Glutamatergic neuron (in vitro differentiated cells): ENCODE measurements at regions not wholly inside any gene's neighbourhood (a gene's known extent, or its start where the extent isn't known, plus 50 kb on each side); places are given as distances from the start of the nearest gene placed in this dataset.

Experiments used
- DNase-seq: peaks from one replicate; pipeline ENCODE4 v3.0.0; 2022
- H3K27ac Mint-ChIP-seq: one replicate; pipeline ENCODE4 v1.8.0; 2020; ENCODE audit warnings: mild to moderate bottlenecking, mixed read lengths, inconsistent platforms; ENCODE audit not compliant: unreplicated experiment
- H3K27me3 Mint-ChIP-seq: one replicate; pipeline ENCODE4 v1.8.0; 2020; ENCODE audit warnings: mild to moderate bottlenecking, moderate library complexity, mixed read lengths, inconsistent platforms; ENCODE audit not compliant: unreplicated experiment
- H3K36me3 Mint-ChIP-seq: one replicate; pipeline ENCODE4 v1.8.0; 2020; ENCODE audit warnings: mild to moderate bottlenecking, mixed read lengths, inconsistent platforms; ENCODE audit not compliant: unreplicated experiment
- H3K4me1 Mint-ChIP-seq: one replicate; pipeline ENCODE4 v1.8.0; 2020; ENCODE audit warnings: mild to moderate bottlenecking, low read depth, mixed read lengths, inconsistent platforms; ENCODE audit not compliant: unreplicated experiment
- H3K4me3 Mint-ChIP-seq: one replicate; pipeline ENCODE4 v1.8.0; 2020; ENCODE audit warnings: mild to moderate bottlenecking, mixed read lengths, inconsistent platforms; ENCODE audit not compliant: unreplicated experiment
- H3K9me3 Mint-ChIP-seq: one replicate; pipeline ENCODE4 v1.8.0; 2020; ENCODE audit warnings: mild to moderate bottlenecking, moderate library complexity, mixed read lengths, inconsistent platforms; ENCODE audit not compliant: unreplicated experiment
- CTCF ChIP-seq: fragments of 200-600 bp; sonication (generic); IDR thresholded peaks from one replicate; pipeline ENCODE4 v1.5.0; 2021; ENCODE audit not compliant: partially characterized antibody, unreplicated experiment

GRCh38 chr13:50684366-50684765 lies 159.1 kb downstream of the DLEU7 start:
- DNase-seq: no peak
- Mint-ChIP-seq H3K27ac (no peak overlapping the region), H3K9me3 (no peaks in the 10 kb centered on the region), H3K4me1 (no peaks in the 10 kb centered on the region), H3K27me3 (no peaks in the 10 kb centered on the region), H3K4me3 (no peak overlapping the region), H3K36me3 (no peaks in the 10 kb centered on the region)
- TF ChIP-seq CTCF: no peak

GRCh38 chr13:50685491-50685890 lies 158.0 kb downstream of the DLEU7 start:
- TF ChIP-seq CTCF: no peak
- Mint-ChIP-seq H3K27me3 (no peaks in the 10 kb centered on the region), H3K9me3 (no peaks in the 10 kb centered on the region), H3K27ac (no peak overlapping the region), H3K4me1 (no peaks in the 10 kb centered on the region), H3K36me3 (no peaks in the 10 kb centered on the region), H3K4me3 (no peak overlapping the region)
- no peak for DNase-seq

GRCh38 chr13:50685956-50686355 lies 157.5 kb downstream of the DLEU7 start:
- Mint-ChIP-seq H3K27ac (no peak overlapping the region), H3K36me3 (no peaks in the 10 kb centered on the region), H3K4me1 (no peaks in the 10 kb centered on the region), H3K27me3 (no peaks in the 10 kb centered on the region), H3K4me3 (no peak overlapping the region), H3K9me3 (no peaks in the 10 kb centered on the region)
- no peak for TF ChIP-seq CTCF
- no peak for DNase-seq

GRCh38 chr13:50686551-50686950 lies 156.9 kb downstream of the DLEU7 start:
- Mint-ChIP-seq H3K27me3 (no peaks in the 10 kb centered on the region), H3K4me3 (no peak overlapping the region)

GRCh38 chr13:50687545-50687944 lies 155.9 kb downstream of the DLEU7 start:
- H3K27me3 Mint-ChIP-seq: no peaks in the 10 kb centered on the region
- H3K27ac Mint-ChIP-seq: no peak overlapping the region
- no peak for TF ChIP-seq CTCF
- H3K36me3 Mint-ChIP-seq: no peaks in the 10 kb centered on the region
- DNase-seq: no peak
- no peak overlapping the region for H3K4me3 Mint-ChIP-seq
- H3K4me1 Mint-ChIP-seq: peaks cover 5% of the 10 kb centered on the region
- H3K9me3 Mint-ChIP-seq: no peaks in the 10 kb centered on the region

More at GRCh38 chr13:50686551-50686950, 156.9 kb downstream of the DLEU7 start:
- Mint-ChIP-seq H3K27ac (no peak overlapping the region), H3K9me3 (no peaks in the 10 kb centered on the region), H3K4me1 (peaks cover 3% of the 10 kb centered on the region), H3K36me3 (no peaks in the 10 kb centered on the region)
- DNase-seq: no peak
- TF ChIP-seq CTCF: no peak
